ENCODE measurements at regions not wholly inside any gene's neighbourhood (a gene's known extent, or its start where the extent isn't known, plus 50 kb on each side); places are given as distances from the start of the nearest gene placed in this dataset.

DNA sequence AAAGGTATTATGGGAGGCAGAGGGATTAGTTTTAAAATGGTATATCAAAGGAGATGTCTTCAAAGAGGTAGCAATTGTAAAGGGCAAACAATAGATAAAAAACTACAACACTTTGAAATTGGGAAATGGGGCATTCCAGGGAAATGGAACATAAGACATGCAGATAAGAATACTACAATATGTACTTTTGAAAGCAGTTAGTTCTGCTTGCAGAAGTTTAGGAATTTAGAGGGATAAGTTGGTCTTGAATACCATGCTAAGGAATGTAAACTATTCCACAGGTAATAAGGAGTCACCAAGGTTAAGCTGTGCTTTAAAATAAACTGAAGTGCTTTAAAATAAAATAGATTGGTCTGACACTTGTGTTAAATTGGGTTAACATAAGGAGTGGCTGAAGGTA lies 571.7 kb upstream of the ACVR2A start:
- TF ChIP-seq, protein P1, sequence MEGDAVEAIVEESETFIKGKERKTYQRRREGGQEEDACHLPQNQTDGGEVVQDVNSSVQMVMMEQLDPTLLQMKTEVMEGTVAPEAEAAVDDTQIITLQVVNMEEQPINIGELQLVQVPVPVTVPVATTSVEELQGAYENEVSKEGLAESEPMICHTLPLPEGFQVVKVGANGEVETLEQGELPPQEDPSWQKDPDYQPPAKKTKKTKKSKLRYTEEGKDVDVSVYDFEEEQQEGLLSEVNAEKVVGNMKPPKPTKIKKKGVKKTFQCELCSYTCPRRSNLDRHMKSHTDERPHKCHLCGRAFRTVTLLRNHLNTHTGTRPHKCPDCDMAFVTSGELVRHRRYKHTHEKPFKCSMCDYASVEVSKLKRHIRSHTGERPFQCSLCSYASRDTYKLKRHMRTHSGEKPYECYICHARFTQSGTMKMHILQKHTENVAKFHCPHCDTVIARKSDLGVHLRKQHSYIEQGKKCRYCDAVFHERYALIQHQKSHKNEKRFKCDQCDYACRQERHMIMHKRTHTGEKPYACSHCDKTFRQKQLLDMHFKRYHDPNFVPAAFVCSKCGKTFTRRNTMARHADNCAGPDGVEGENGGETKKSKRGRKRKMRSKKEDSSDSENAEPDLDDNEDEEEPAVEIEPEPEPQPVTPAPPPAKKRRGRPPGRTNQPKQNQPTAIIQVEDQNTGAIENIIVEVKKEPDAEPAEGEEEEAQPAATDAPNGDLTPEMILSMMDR (IDR thresholded peaks at IDR 0.05): no peak
- no peak for TF ChIP-seq POLR2AphosphoS5 (IDR thresholded peaks at IDR 0.05; ENCODE audit: low read depth, low read length)
